Activated B cell treated with CpG ODN at 0.5 μM for 24 hours (primary cell): ENCODE measurements at regions not wholly inside any gene's neighbourhood (a gene's known extent, or its start where the extent isn't known, plus 50 kb on each side); places are given as distances from the start of the nearest gene placed in this dataset.
"Not testable (repeated sequence)": the region's sequence is repeated elsewhere in the genome, so short reads cannot be mapped to it uniquely, and the experiment has no call there.

Source experiments
- ATAC-seq: fragments of 200-7000 bp; cut with Tn5 transposase; one replicate; pipeline ENCODE4 v1.10.0; 2021; ENCODE audit warnings: low read depth, mild to moderate bottlenecking, moderate library complexity
- CTCF ChIA-PET: fragments of 350-600 bp; sonication (Branson Sonifier 250); formaldehyde crosslinking; loops from one replicate; lab custom pipeline; 2021; ENCODE audit warnings: antibody characterized with exemption; lab: Charles Lee
- POLR2A ChIA-PET: fragments of 350-600 bp; sonication (Branson Sonifier 250); formaldehyde crosslinking; loops from one replicate; lab custom pipeline; 2021; ENCODE audit warnings: antibody characterized with exemption; lab: Charles Lee
- DNase-seq: peaks from one replicate; pipeline ENCODE4 v3.0.0; 2022
- H3K27ac Mint-ChIP-seq: one replicate; pipeline ENCODE4 v1.8.0; 2020; ENCODE audit warnings: mixed read lengths
- H3K27me3 Mint-ChIP-seq: one replicate; pipeline ENCODE4 v1.8.0; 2021; ENCODE audit warnings: mixed read lengths
- H3K36me3 Mint-ChIP-seq: one replicate; pipeline ENCODE4 v1.8.0; 2021; ENCODE audit warnings: low read depth, mixed read lengths
- H3K4me1 Mint-ChIP-seq: one replicate; pipeline ENCODE4 v1.8.0; 2021; ENCODE audit warnings: mixed read lengths
- H3K4me3 Mint-ChIP-seq: one replicate; pipeline ENCODE4 v1.8.0; 2020; ENCODE audit warnings: mild to moderate bottlenecking, mixed read lengths
- H3K9me3 Mint-ChIP-seq: one replicate; pipeline ENCODE4 v1.8.0; 2020; ENCODE audit warnings: mixed read lengths
- intact Hi-C: fragments of 100-400 bp; cut with micrococcal nuclease; formaldehyde crosslinking; loops from one replicate; pipeline ENCODE4 v1.15.1; 2024
- TF ChIP-seq, protein P1 (sequence below): fragments of 200-600 bp; IDR thresholded peaks from one replicate; pipeline ENCODE4 v1.8.0; 2022; ENCODE audit warnings: antibody characterized with exemption, mild to moderate bottlenecking

DNA sequence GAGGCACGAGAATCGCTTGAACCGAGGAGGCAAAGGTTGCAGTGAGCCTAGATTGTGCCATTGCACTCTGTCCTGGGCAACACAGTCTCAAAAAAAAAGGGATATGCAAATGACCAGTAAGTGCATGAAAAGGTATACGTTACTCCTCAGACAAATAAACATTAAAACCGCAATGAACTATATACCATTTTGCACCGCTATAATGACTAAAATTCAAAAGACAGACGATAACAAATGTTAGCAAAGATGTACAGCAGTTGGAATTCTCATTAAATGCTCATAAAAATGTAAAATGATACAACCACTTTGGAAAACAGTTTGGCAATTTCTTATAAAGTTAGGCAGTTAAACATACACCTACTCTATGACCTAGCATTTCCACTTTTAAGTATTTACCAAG, 67.4 kb upstream of the MSH6 start:
- intact Hi-C loops, result no loop called here
- ChIA-PET POLR2A (interaction anchor here (0.6 to 3.1 kb wide), 2 partner anchors 8 to 11 kb away, joined by 5 to 10 read pairs; no protein-coding TSS in a partner anchor), CTCF (no interaction called here)
- Mint-ChIP-seq H3K9me3 (no peaks in the 10 kb centered on the region), H3K27me3 (no peaks in the 10 kb centered on the region), H3K4me3 (no peak overlapping the region), H3K36me3 (no peaks in the 10 kb centered on the region), H3K4me1 (peaks cover 29% of the 10 kb centered on the region), H3K27ac (no peak overlapping the region)
- TF ChIP-seq, protein P1, sequence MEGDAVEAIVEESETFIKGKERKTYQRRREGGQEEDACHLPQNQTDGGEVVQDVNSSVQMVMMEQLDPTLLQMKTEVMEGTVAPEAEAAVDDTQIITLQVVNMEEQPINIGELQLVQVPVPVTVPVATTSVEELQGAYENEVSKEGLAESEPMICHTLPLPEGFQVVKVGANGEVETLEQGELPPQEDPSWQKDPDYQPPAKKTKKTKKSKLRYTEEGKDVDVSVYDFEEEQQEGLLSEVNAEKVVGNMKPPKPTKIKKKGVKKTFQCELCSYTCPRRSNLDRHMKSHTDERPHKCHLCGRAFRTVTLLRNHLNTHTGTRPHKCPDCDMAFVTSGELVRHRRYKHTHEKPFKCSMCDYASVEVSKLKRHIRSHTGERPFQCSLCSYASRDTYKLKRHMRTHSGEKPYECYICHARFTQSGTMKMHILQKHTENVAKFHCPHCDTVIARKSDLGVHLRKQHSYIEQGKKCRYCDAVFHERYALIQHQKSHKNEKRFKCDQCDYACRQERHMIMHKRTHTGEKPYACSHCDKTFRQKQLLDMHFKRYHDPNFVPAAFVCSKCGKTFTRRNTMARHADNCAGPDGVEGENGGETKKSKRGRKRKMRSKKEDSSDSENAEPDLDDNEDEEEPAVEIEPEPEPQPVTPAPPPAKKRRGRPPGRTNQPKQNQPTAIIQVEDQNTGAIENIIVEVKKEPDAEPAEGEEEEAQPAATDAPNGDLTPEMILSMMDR, result no peak
- ATAC-seq (no peak), DNase-seq (no peak)

DNA sequence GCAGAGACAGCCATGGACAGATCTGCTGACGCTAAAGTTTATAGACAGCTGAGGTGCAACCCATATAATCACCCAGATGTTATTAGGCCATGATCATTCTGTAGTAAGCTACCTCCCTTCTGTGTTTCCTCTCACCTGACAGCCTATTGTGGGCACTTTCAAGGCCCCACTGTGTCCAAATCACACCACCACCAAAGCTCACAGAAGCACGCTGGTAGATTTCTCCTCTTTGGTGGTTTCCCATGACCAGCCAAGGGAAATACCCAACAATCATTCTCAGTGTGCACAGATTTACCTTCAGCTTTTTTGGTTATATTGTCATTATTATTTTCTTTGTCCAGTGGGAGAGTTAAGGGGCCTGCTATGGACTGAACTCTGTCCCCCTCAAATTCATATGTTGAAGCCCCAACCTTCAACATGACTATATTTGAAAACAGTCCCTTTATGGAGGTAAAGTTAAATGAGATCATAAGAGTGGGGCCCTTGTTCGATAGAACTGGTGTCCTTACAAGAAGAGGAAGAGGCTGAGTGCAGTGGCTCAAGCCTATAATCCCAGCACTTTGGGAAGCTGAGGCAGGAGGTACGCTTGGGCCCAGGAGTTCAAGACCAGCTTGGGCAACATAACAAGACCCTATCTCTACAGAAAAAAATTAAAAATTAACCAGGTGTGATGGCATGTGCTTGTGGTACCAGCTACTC, 74.0 kb upstream of the MSH6 start:
- Mint-ChIP-seq H3K36me3 (no peaks in the 10 kb centered on the region), H3K27ac (peak overlapping the region; percentile 91), H3K9me3 (no peaks in the 10 kb centered on the region), H3K4me1 (peaks cover 26% of the 10 kb centered on the region), H3K27me3 (no peaks in the 10 kb centered on the region), H3K4me3 (peak overlapping the region; percentile 41)
- TF ChIP-seq, protein P1, result no peak
- ATAC-seq (peak; percentile 92), DNase-seq (no peak)
- ChIA-PET CTCF (interaction anchor here (1.9 kb wide), 1 partner anchor 59 kb away, joined by 6 read pairs; no protein-coding TSS in a partner anchor), POLR2A (interaction anchor here (0.7 to 5.4 kb wide), 11 partner anchors 9 to 272 kb away, joined by 3 to 46 read pairs (median 7); partner anchors contain the start of gene MSH6)
- intact Hi-C loops, result loop anchor here (1.0 to 2.0 kb wide), 4 partner anchors 9 to 15 kb away; no protein-coding TSS in a partner anchor

GRCh38 chr2:47704287-47704686, 78.7 kb upstream of the MSH6 start:
- Mint-ChIP-seq H3K4me3 (no peak overlapping the region), H3K27me3 (no peaks in the 10 kb centered on the region), H3K27ac (no peak overlapping the region), H3K9me3 (no peaks in the 10 kb centered on the region), H3K4me1 (peaks cover 40% of the 10 kb centered on the region), H3K36me3 (no peaks in the 10 kb centered on the region)
- CTCF ChIA-PET, result no interaction called here
- POLR2A ChIA-PET, result interaction anchor here (1.2 kb wide), 1 partner anchor 11 kb away, joined by 5 read pairs; no protein-coding TSS in a partner anchor
- intact Hi-C loops, result no loop called here
- no peak for ATAC-seq
- no peak for DNase-seq
- TF ChIP-seq, protein P1, result no peak

DNA sequence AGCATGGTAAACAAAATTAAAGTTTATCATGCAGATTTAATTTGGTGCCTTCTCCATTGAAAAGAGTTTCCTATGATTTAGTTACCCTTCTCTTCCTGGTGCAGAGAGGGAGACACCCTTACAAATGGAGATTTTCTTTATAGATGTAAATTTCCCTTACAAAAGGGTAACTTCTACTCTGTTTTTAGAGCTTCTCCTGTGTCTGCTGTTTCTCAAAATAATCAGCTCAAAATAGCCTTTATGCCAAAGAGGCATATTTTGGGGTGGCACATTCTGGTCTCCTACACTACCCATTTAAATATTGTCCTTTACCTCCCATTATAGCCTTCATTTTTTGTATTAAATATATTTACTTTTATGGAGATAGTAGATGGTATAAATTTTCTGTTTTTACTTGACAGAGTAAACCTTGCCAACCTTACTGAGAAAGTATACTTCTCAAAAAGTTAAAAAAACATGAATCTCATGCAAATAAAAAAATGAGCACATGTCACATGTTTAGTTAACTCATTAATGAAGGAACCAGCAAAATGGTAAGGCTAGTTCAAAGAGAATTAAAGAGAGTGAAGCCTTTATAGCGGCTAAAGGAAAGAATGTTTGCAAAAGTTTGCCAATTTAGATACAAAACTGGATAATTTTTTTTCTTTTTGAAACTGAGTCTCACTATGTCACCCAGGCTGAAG, 83.3 kb upstream of the MSH6 start:
- CTCF ChIA-PET, result interaction anchor here (0.9 to 1.2 kb wide), 2 partner anchors 68 to 142 kb away, joined by 3 read pairs; no protein-coding TSS in a partner anchor
- ATAC-seq, result no peak

DNA sequence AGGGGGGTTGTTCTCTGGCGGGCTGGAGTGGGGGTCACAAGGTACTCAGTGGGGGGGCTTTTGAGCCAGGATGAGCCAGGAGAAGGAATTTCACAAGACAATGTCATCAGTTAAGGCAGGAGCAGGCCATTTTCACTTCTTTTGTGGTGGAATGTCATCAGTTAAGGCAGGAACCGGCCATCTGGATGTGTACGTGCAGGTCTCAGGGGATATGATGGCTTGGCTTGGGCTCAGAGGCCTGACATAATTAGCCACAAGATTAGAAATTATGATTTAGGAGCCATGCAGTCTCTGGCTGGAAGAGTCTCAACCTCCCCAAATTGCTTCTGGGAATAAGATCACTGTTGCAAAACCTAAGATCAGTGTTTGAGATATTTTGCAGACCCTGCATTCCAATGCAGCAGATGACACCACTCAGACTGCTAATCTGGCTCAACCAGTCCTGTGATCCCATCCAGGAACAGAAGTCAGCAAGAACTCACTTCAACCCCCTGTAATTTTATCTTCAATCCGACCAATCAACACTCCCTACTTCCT, 84.4 kb upstream of the MSH6 start:
- intact Hi-C loops, result loop anchor here (1.0 to 5.0 kb wide), 2 partner anchors 26 to 39 kb away; no protein-coding TSS in a partner anchor
- H3K9me3 Mint-ChIP-seq, DNase-seq, H3K27me3 Mint-ChIP-seq, CTCF ChIA-PET, H3K36me3 Mint-ChIP-seq, ATAC-seq: not testable (repeated sequence)
- Mint-ChIP-seq H3K4me3 (peak overlapping the region; percentile 67), H3K4me1 (peaks cover 71% of the 10 kb centered on the region), H3K27ac (peak overlapping the region; percentile 87)
- POLR2A ChIA-PET, result interaction anchor here (3.4 to 4.4 kb wide), 2 partner anchors 26 to 27 kb away, joined by 24 to 26 read pairs; no protein-coding TSS in a partner anchor

More for the DNA sequence above, 83.3 kb upstream of the MSH6 start:
- TF ChIP-seq, protein P1, result no peak
- no peaks in the 10 kb centered on the region for H3K9me3 Mint-ChIP-seq
- DNase-seq, result no peak
- intact Hi-C loops, result loop anchor here (1.0 to 5.0 kb wide), 2 partner anchors 9 to 38 kb away; no protein-coding TSS in a partner anchor
- H3K4me1 Mint-ChIP-seq, result peaks cover 70% of the 10 kb centered on the region
- POLR2A ChIA-PET, result interaction anchor here (0.8 to 3.4 kb wide), 3 partner anchors 10 to 53 kb away, joined by 6 to 24 read pairs (median 16); no protein-coding TSS in a partner anchor
- no peaks in the 10 kb centered on the region for H3K36me3 Mint-ChIP-seq
- H3K4me3 Mint-ChIP-seq, result no peak overlapping the region
- H3K27me3 Mint-ChIP-seq, result peaks cover 2% of the 10 kb centered on the region
- H3K27ac Mint-ChIP-seq, result no peak overlapping the region

GRCh38 chr2:47697681-47698435, 85.1 kb upstream of the MSH6 start:
- DNase-seq, H3K9me3 Mint-ChIP-seq, H3K36me3 Mint-ChIP-seq, H3K27me3 Mint-ChIP-seq, ATAC-seq, CTCF ChIA-PET: not testable (repeated sequence)
- Mint-ChIP-seq H3K4me3 (peak overlapping the region; percentile 67), H3K4me1 (peaks cover 71% of the 10 kb centered on the region), H3K27ac (peak overlapping the region; percentile 87)
- intact Hi-C loops, result loop anchor here (1.0 to 5.0 kb wide), 2 partner anchors 26 to 39 kb away; no protein-coding TSS in a partner anchor
- POLR2A ChIA-PET, result interaction anchor here (0.8 to 4.4 kb wide), 4 partner anchors 26 to 70 kb away, joined by 3 to 26 read pairs (median 7); no protein-coding TSS in a partner anchor
